Right lobe of liver (tissue), 4 donors: ENCODE measurements at regions not wholly inside any gene's neighbourhood (a gene's known extent, or its start where the extent isn't known, plus 50 kb on each side); places are given as distances from the start of the nearest gene placed in this dataset.

Source experiments
- POLR2A ChIP-seq: fragments of 450-650 bp; IDR thresholded peaks from one replicate; pipeline ENCODE4 v1.6.1; 2017; ENCODE audit warnings: antibody characterized with exemption, mild to moderate bottlenecking
- TF ChIP-seq, protein P1 (sequence below), 4 donors: fragments of 200-600 bp in 3 of 4; fragments of 450-650 bp in 1 of 4; IDR thresholded peaks; one replicate each; pipeline versions ENCODE4 v1.5.1 to v1.8.0; 2016 to 2022; ENCODE audit warnings: antibody characterized with exemption in 4 of 4, mild to moderate bottlenecking in 2 of 4
- donor health status: DM: no; HTN: no; CAD: no.
- donor health status: DM: no; HTN: no; CAD: no.
- donor health status: DM: no; HTN: yes; CAD: no.

DNA sequence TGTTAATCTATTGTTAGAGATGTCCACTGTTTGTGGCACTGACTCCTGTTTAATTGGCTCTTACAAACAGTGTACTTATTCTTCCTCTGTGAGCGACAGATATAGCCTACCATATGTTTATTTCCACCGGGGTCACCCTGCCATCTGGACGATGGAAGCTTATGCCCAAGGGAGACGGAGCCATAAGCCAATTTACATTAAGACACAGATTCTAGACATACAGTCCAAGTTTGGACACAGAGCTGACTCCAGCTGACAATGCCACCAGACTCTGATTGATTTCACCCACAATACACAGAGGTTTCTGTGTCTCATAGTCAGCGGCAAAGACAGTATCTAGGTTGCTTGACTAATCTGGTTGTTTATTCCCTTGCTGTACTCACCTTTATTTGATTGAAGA lies 198.9 kb downstream of the ENC1 start:
- TF ChIP-seq, protein P1, sequence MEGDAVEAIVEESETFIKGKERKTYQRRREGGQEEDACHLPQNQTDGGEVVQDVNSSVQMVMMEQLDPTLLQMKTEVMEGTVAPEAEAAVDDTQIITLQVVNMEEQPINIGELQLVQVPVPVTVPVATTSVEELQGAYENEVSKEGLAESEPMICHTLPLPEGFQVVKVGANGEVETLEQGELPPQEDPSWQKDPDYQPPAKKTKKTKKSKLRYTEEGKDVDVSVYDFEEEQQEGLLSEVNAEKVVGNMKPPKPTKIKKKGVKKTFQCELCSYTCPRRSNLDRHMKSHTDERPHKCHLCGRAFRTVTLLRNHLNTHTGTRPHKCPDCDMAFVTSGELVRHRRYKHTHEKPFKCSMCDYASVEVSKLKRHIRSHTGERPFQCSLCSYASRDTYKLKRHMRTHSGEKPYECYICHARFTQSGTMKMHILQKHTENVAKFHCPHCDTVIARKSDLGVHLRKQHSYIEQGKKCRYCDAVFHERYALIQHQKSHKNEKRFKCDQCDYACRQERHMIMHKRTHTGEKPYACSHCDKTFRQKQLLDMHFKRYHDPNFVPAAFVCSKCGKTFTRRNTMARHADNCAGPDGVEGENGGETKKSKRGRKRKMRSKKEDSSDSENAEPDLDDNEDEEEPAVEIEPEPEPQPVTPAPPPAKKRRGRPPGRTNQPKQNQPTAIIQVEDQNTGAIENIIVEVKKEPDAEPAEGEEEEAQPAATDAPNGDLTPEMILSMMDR (IDR thresholded peaks at IDR 0.05), result no peak
- no peak for TF ChIP-seq POLR2A
